B cell (primary cell): ENCODE measurements at regions not wholly inside any gene's neighbourhood (a gene's known extent, or its start where the extent isn't known, plus 50 kb on each side); places are given as distances from the start of the nearest gene placed in this dataset.

Experiments used
- EZH2 ChIP-seq: IDR thresholded peaks from 2 replicates; pipeline ENCODE4 v1.6.1; 2012; ENCODE audit warnings: borderline replicate concordance, low read depth, mild to moderate bottlenecking, moderate library complexity, low read length; ENCODE audit not compliant: insufficient read depth, poor library complexity, severe bottlenecking
- TF ChIP-seq, protein P1 (sequence below): fragments of 200-600 bp; IDR thresholded peaks from one replicate; pipeline ENCODE4 v1.8.0; 2022; ENCODE audit warnings: antibody characterized with exemption, mild to moderate bottlenecking

DNA sequence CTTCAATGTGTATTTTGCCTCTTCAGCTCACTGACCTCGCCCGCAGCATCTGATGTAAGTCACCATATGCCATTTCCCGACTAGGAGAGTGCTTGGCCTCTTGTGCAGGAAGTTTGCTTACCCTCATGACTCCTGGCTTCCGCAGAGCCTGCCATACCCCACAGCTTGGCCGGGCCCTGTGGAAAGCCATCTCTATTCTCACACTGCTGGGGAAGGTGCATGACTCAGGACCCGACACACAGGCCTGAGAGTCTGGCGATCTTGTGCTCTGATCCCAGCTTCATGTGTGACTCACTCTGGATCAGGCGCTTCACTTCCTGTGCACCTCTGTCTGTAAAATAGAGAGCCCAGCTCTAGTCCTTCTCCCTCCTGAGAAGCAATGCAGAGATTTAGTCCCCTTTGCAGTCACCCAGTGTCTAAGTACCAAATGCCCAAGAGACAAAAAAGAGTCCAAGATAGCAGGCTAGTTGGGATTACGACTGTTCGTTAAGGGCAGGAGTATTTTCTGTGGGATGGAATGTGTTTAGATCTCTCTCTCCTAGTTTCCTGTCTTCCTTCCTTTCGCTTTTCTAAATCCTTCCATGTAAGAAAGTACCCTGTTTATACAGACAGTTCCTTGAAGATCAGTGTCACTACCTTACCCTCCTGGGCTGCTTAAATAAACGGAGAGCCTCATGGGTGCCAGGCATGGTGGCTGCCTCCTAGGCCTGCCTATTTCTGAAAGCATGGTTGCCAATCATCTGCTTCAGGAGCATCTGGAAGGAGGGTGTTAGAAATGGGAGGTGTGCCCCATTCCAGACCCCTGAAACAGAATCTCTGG, 62.8 kb upstream of the KIF26B start:
- TF ChIP-seq, protein P1, sequence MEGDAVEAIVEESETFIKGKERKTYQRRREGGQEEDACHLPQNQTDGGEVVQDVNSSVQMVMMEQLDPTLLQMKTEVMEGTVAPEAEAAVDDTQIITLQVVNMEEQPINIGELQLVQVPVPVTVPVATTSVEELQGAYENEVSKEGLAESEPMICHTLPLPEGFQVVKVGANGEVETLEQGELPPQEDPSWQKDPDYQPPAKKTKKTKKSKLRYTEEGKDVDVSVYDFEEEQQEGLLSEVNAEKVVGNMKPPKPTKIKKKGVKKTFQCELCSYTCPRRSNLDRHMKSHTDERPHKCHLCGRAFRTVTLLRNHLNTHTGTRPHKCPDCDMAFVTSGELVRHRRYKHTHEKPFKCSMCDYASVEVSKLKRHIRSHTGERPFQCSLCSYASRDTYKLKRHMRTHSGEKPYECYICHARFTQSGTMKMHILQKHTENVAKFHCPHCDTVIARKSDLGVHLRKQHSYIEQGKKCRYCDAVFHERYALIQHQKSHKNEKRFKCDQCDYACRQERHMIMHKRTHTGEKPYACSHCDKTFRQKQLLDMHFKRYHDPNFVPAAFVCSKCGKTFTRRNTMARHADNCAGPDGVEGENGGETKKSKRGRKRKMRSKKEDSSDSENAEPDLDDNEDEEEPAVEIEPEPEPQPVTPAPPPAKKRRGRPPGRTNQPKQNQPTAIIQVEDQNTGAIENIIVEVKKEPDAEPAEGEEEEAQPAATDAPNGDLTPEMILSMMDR = no peak
- TF ChIP-seq EZH2 = no peak
